Left ventricle myocardium superior (tissue), 1 donor: ENCODE measurements at regions not wholly inside any gene's neighbourhood (a gene's known extent, or its start where the extent isn't known, plus 50 kb on each side); places are given as distances from the start of the nearest gene placed in this dataset.
"Not testable (repeated sequence)": the region's sequence is repeated elsewhere in the genome, so short reads cannot be mapped to it uniquely, and the experiment has no call there.

Experiments used
- ATAC-seq: fragments of 200-7000 bp; cut with Tn5 transposase; one replicate; pipeline ENCODE4 v1.9.1; 2020; ENCODE audit warnings: mild to moderate bottlenecking, moderate library complexity
- DNase-seq: peaks from one replicate; pipeline ENCODE4 v3.0.0-alpha.2; 2020
- intact Hi-C: fragments of 100-400 bp; cut with micrococcal nuclease; formaldehyde crosslinking; loops from one replicate; pipeline ENCODE4 v1.11.0; 2022
- donor health status: DM: no; HTN: yes; CAD: no; lungs with severe emphysema.

DNA sequence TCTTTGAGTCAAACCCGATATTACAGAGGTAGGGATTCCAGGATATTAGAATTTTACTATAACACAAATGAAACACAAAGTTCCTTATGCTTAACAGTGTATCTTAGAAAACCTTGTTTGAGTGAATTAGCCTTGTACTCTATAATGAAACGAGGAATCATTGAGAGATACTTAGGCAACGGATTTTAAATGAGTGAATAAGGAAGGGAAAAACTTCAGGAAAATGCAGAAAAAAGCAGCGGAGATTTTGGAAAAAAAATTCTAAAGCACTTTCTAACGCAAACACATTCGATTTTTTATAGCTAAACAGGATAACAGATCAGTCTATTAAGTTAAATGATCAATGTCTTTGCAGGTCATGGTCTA, 137.3 kb downstream of the HFE start:
- DNase-seq (no peak), ATAC-seq (no peak)
- intact Hi-C loops, result no loop called here

DNA sequence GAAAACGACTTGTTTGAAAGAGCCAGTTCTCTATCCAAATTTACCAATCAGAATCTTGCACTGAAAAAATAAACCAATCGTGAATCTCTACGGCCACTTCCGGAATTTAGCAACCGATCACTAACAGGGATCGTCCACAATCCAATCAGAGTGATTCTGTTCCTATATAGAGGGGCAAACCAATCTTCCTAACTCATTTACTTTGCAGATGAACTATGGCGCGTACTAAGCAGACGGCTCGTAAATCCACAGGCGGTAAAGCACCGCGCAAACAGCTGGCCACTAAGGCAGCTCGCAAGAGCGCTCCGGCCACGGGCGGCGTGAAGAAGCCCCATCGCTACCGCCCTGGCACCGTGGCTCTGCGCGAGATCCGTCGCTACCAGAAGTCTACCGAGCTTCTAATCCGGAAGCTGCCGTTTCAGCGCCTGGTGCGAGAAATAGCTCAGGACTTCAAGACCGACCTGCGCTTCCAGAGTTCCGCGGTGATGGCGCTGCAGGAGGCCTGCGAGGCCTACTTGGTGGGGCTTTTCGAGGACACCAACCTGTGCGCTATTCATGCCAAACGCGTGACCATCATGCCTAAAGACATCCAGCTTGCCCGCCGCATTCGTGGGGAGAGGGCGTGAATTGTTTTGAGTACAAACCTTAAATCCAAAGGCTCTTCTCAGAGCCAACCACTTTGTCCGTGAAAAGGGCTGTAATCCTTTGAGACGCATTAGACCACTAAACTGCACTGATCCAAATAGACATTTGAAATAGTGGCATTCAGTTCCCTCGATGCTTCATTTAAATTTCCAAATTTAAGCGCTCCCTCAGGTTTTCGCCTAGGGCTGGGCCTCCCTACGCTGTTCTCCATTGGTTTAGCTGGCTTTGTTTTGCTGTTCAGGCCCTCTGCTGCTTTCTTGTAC, 138.0 kb downstream of the HFE start:
- ATAC-seq (peak; percentile 68), DNase-seq (peak; percentile 37)
- intact Hi-C loops, result no loop called here

DNA sequence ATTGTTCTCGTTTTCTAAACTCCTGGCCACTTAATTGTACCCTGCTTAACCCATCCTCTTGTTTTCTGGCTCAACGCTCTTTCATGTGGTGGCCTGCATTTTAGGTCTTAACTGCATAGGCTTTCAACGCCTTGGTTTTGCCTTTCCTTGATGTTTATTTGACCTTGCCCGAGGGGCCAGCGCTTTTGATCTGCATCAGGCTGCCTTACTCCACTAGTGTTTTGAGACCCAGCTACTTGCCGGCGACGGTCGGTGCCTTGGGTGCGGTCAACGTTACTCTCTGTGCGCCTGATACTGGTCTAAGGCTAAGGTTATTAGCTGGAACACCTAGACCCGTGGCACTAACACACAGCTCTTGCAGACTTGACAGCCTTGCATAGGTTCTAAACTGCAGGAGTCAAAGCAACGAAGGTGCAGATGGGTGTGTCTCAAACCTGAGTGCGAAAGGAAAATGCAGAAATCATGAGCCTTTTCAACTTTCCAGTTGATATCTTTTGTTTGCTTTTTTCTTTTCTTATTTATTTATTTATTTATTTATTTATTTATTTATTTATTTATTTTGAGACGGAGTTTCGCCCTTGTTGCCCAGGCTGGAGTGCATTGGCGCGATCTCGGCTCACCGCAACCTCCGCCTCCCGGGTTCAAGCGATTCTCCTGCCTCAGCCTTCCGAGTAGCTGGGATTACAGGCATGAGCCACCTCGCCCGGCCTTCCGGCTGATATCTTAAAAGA, 138.8 kb downstream of the HFE start:
- DNase-seq, result no peak
- intact Hi-C loops, result no loop called here
- no peak for ATAC-seq

GRCh38 chr6:26226579-26226967, 138.4 kb upstream of the BTN3A2 start:
- no peak for ATAC-seq
- no peak for DNase-seq
- intact Hi-C loops, result no loop called here

- DNase-seq, result no peak
- no peak for ATAC-seq
- intact Hi-C loops, result no loop called here
Observed at GRCh38 chr6:26230351-26230750, 134.6 kb upstream of the BTN3A2 start.

- DNase-seq, result no peak
- no peak for ATAC-seq
- intact Hi-C loops, result no loop called here
Observed at GRCh38 chr6:26231006-26231587, 133.9 kb upstream of the BTN3A2 start.

DNA sequence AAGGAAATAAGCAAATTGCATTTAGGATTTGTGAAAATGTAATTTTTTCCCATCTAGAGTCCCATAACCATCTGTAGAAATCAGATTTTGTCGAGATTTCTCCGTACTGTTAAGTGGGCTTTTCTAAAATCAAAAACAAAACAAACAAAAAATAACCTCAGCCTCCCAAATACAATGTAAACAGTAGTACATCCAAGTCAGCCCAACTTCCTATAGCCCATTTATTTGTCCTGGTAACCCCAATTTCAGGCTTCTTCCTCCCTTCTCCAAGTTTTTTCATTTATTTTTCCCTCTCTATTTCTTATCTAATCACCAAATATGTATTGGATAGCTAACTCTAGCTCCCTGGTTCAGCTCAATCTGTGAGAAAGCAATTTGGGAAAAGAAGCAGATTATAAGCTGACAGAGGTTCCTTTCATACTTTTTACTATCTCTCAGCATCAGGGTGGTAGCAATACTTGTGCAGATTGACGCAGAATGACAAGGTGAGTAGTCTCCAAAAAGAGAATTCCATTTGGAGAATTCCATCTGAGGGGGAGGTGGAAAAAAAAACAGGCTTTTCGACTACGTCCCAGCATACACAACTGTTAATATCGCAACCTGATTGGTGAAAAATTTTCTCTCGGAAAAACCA, 132.6 kb upstream of the BTN3A2 start:
- DNase-seq, result no peak
- intact Hi-C loops, result no loop called here
- no peak for ATAC-seq

DNA sequence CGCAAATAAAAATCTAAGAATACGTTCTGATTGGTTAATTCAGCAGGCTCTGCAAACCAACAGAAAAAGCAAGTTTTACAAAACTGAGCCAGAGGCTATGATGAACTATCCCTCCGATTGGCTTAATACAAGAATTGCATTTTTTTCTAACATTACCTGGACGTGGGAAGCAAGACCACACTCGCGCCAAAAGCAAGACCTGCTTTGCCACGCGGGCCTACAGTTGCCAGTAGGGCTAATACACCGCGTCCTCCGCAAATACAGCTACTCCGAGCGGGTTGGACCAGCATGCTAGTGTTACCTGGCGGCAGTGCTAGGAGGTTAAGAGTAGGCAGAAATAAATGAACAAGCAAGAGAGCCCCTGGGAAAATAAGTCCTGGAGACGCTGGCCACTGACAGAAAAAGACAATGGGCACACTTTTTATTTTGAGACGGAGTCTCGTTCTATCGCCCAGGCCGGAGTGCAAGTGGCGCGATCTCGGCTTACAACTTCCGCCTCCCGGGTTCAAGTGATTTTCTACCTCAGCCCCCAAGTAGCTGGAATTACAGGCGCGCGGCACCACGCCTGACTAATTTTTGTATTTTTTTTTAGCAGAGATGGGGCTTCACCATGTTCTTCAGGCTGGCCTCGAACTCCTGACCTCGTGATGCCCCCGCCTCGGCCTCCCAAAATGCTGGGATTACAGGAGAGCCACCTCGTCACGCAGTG, 131.9 kb upstream of the BTN3A2 start:
- DNase-seq (no peak), ATAC-seq (no peak)
- intact Hi-C loops, result no loop called here

GRCh38 chr6:26233649-26234420, 131.2 kb upstream of the BTN3A2 start:
- intact Hi-C loops, result no loop called here
- peak; percentile 74 for ATAC-seq
- peak; percentile 42 for DNase-seq

DNA sequence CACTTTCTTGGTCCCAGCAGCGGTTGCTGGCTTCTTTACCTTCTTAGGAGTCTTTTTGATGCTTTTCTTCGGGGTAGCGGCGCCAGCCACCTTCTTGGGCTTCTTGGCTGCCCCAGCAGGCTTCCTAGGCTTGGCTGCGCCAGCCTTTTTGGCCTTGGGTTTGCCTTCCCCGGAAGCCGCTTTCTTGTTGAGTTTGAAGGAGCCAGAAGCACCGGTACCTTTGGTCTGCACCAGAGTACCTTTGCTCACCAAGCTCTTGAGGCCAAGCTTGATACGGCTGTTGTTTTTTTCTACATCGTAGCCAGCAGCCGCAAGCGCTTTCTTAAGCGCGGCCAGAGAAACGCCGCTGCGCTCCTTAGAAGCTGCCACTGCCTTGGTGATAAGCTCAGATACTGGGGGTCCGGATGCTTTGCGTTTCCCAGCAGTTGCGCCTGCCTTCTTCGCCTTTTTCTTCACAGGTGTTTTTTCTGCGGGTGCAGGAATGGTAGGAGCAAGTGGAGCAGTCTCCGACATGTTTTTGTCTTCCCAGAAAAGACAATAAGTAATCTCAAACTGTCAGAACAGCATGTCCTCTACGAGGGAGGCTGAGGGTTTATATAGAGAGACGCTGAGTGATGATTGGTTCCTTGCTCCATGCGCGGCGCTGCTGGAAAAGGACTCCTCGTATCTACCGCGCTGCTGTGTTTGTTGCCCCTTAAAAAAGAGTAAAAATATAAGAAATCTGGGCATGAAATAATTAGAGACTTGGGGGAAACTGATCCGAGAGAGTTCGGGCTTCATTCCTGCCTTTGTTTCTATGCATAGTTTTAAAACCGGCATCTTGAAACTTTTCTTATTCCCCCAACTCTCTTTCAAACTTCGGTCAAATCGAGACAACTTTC, 130.3 kb upstream of the BTN3A2 start:
- DNase-seq (peak; percentile 57), ATAC-seq (peak; percentile 90)
- intact Hi-C loops, result no loop called here

GRCh38 chr6:26235302-26235670, 129.7 kb upstream of the BTN3A2 start:
- no peak for ATAC-seq
- intact Hi-C loops, result no loop called here
- DNase-seq, result no peak

DNA sequence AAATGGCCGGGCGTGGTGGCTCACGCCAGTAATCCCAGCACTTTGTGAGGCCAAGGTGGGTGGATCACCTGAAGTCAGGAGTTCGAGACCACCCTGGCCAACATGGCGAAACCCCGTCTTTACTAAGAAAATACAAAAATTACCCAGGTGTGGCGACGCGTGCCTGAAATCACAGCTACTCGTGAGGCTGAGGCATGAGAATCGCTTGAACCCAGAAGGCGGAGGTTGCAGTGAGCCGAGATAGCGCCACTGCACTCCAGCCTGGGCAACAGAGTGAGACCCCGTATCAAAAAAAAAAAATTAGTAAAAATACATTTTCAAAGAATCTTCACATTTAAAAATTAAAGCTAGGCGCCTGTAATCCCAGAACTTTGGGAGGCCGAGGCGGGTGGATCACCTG, 125.6 kb upstream of the BTN3A2 start:
- ATAC-seq, DNase-seq, intact Hi-C loops: not testable (repeated sequence)

- intact Hi-C loops, result no loop called here
- DNase-seq, result peak; percentile 50
- ATAC-seq, result peak; percentile 88
Observed at GRCh38 chr6:26240157-26241032, 124.6 kb upstream of the BTN3A2 start.

DNA sequence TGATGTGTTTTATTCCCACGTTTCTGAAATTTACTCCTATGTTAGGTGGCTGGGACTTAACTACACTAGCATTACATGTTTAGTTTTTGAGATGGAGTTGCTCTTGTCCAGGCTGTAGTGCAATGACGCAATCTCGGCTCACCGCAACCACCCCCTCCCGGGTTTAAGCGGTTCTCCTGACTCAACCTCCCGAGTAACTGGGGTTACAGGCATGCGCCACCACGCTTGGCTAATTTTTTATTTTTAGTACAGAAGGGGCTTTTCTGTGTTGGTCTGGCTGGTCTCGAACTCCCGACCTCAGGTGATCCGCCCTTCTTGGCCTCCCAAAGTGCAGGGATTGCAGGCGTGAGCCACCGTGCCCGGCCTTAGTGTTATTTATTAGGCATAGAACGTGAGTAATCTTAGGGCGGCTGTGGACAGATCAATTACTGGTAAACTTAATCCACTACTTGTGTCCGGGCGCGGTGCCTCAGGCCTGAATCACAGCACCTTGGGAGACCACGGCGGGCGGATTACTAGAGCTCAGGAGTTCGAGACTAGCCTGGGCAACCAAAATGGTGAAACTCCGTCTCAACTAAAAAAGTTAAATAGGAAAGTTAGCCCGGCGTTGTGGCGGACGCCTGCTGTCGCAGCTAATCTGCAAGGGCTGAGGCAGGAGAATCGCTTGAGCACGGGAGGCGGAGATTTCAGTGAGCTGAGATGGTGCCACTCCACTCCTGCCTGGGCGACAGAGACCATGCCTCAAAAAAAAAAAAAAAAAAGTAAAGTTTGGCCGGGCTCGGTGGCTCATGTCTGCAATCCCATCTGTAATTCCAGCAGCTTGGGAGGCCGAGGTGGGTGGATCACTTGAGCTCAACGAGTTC, 123.7 kb upstream of the BTN3A2 start:
- ATAC-seq (peak; percentile 13), DNase-seq (no peak)
- intact Hi-C loops, result no loop called here

DNA sequence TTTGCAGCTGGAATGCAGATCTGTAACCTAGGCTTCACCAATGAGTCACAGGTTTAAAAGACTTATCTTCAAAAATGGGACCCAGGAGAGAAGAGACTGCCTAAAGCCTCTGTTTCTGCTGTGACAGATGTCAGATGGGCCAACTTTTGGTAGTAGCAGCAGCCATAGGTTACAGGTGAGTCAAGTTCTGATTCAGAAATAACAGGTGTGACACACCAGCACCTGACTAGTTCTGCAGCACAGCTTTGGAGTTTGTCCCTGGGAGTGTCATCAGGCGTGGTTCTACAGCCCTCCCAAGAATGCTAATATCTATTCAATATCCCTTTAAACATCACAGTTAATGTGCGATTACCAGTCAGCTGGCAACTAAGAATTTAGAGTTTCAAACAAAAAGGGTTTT, 121.9 kb upstream of the BTN3A2 start:
- intact Hi-C loops, result no loop called here
- ATAC-seq (no peak), DNase-seq (no peak)

DNA sequence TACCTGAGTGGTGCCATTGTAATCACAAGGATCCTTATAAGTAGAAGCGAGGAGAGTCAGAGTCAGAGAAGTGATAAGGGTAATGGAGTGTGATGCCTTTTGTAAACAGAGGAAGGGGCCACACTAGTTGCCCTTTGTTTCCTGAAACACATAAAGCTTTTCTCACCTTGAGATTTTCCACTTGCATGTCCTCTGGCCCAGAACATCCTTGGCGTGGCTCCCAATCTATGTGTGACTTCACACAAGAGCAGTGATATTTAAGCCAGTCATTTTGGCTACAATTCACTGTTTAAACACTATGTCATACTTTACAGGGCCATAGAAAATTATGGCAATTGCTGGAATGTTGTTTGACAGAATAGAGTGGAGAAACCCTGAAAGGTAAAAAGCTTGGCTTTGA, 121.2 kb upstream of the BTN3A2 start:
- no peak for DNase-seq
- intact Hi-C loops, result no loop called here

More for the DNA sequence above, 121.2 kb upstream of the BTN3A2 start:
- no peak for ATAC-seq
